A673 (cell line): ENCODE measurements at regions not wholly inside any gene's neighbourhood (a gene's known extent, or its start where the extent isn't known, plus 50 kb on each side); places are given as distances from the start of the nearest gene placed in this dataset.

ENCODE experiments used
- BruUV-seq: library from RNA; stranded (reverse); fragments of 400-500 nt; replicated peaks from 2 replicates; lab custom pipeline; 2021; lab: Mats Ljungman, UMichigan
- CTCF ChIA-PET: fragments of 300-600 bp; sonication (Branson Sonifier 250); formaldehyde crosslinking; loops from one replicate; lab custom pipeline; 2022; ENCODE audit warnings: antibody characterized with exemption; lab: Charles Lee
- POLR2A ChIA-PET: fragments of 300-600 bp; sonication (Branson Sonifier 250); formaldehyde crosslinking; loops from one replicate; lab custom pipeline; 2022; ENCODE audit warnings: antibody characterized with exemption; ENCODE audit not compliant: low non-redundant PET; lab: Charles Lee
- DNase-seq: peaks from one replicate; pipeline ENCODE4 v3.0.0-alpha.2; 2015; ENCODE audit warnings: low spot score
- H3K27ac ChIP-seq: fragments of 200-600 bp; sonication (generic); 2 replicates; pipeline ENCODE4 v1.5.1; 2016; ENCODE audit warnings: mixed run types, low read depth, mild to moderate bottlenecking, mixed read lengths, antibody characterized with exemption, low read length; ENCODE audit not compliant: poor library complexity, severe bottlenecking
- H3K27me3 ChIP-seq: fragments of 200-600 bp; sonication (generic); replicated peaks from 2 replicates; pipeline ENCODE4 v1.6.1; 2017; ENCODE audit warnings: mixed run types, low read depth, mild to moderate bottlenecking, mixed read lengths, antibody characterized with exemption, low read length; ENCODE audit not compliant: insufficient read depth, poor library complexity
- H3K36me3 ChIP-seq: fragments of 200-600 bp; sonication (generic); 2 replicates; pipeline ENCODE4 v1.6.1; 2016; ENCODE audit warnings: mixed run types, mild to moderate bottlenecking, mixed read lengths, antibody characterized with exemption, low read length; ENCODE audit not compliant: insufficient read depth, poor library complexity, severe bottlenecking
- H3K4me1 ChIP-seq: fragments of 200-600 bp; sonication (generic); 2 replicates; pipeline ENCODE4 v1.6.1; 2017; ENCODE audit warnings: mixed run types, mild to moderate bottlenecking, mixed read lengths, antibody characterized with exemption, low read length; ENCODE audit not compliant: insufficient read depth, poor library complexity, severe bottlenecking
- H3K4me3 ChIP-seq: fragments of 200-600 bp; sonication (generic); 2 replicates; pipeline ENCODE4 v1.5.1; 2016; ENCODE audit warnings: low read depth, mixed run types, mild to moderate bottlenecking, mixed read lengths, low read length; ENCODE audit not compliant: poor library complexity, severe bottlenecking
- H3K9me3 ChIP-seq: fragments of 200-600 bp; sonication (generic); 2 replicates; pipeline ENCODE4 v1.6.1; 2016; ENCODE audit warnings: mixed run types, low read depth, mild to moderate bottlenecking, mixed read lengths, antibody characterized with exemption, low read length; ENCODE audit not compliant: poor library complexity, severe bottlenecking
- CTCF ChIP-seq: fragments of 300-800, 200-600 bp; sonication (generic); conservative IDR thresholded peaks from 2 replicates; pipeline ENCODE4 v1.5.1; 2017; ENCODE audit warnings: low read depth, mild to moderate bottlenecking, antibody characterized with exemption, low read length, moderate library complexity, mixed read lengths
- EZH2 ChIP-seq: fragments of 200-600 bp; sonication (generic); IDR thresholded peaks from 2 replicates; pipeline ENCODE4 v1.6.1; 2017; ENCODE audit warnings: borderline replicate concordance, low read depth, mild to moderate bottlenecking, mixed read lengths, antibody characterized with exemption, low read length; ENCODE audit not compliant: poor library complexity, severe bottlenecking
- intact Hi-C: fragments of 100-400 bp; cut with micrococcal nuclease; formaldehyde crosslinking; loops from one replicate; pipeline ENCODE4 v1.10.0; 2022; ENCODE audit not compliant: unreplicated experiment

DNA sequence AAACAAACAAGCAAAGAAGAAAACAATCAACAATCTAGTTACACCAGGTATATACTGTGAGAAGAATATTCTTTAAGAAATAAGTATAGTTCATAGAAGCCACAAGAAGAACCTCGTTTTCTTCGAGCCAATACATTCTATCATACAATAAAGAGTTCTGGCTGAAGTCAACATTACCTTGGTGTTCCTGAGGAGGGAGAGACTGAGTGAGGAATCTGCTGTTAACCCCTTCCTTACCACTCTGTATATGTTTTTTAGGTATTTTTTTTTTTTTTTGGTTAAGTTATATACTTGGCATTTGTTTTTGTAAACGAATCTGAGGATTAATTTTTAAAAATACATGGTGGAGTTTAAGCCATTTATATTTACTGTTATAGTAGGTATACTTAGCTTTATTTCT lies 412.5 kb downstream of the NUP35 start:
- Histone ChIP-seq H3K4me1 (no peaks in the 10 kb centered on the region), H3K9me3 (no peaks in the 10 kb centered on the region), H3K4me3 (no peak overlapping the region), H3K36me3 (no peaks in the 10 kb centered on the region), H3K27me3 (no peaks in the 10 kb centered on the region), H3K27ac (no peak overlapping the region)
- no TSS peak for BruUV-seq
- no peak for TF ChIP-seq CTCF
- TF ChIP-seq EZH2: no peak
- ChIA-PET CTCF (no interaction called here), POLR2A (no interaction called here)
- intact Hi-C loops: no loop called here
- DNase-seq: no peak

DNA sequence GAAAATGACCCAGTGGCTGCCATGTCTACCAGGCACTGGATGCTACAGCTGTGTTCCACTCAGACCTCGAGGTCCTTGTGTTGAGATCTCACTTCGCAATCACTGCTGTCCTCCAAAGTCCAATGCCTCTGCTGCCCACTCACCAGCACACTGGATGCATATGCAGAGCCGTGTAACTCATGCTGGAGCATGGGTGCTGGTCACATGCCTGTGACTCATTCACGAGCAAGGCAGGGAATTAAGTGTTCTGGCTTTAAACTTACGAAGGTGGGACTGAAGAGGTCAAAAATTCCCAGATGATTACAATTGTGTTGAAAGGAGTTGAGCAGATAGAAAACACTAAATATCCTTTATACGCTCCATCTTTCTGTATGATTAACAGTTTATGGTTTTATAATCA lies 417.5 kb downstream of the NUP35 start:
- H3K27me3 ChIP-seq: no peaks in the 10 kb centered on the region
- no peak overlapping the region for H3K4me3 ChIP-seq
- no TSS peak for BruUV-seq
- no peak for DNase-seq
- no peak overlapping the region for H3K27ac ChIP-seq
- no peaks in the 10 kb centered on the region for H3K9me3 ChIP-seq
- ChIA-PET POLR2A (no interaction called here), CTCF (no interaction called here)
- H3K4me1 ChIP-seq: no peaks in the 10 kb centered on the region
- intact Hi-C loops: no loop called here
- H3K36me3 ChIP-seq: no peaks in the 10 kb centered on the region
- TF ChIP-seq EZH2 (no peak), CTCF (no peak)

DNA sequence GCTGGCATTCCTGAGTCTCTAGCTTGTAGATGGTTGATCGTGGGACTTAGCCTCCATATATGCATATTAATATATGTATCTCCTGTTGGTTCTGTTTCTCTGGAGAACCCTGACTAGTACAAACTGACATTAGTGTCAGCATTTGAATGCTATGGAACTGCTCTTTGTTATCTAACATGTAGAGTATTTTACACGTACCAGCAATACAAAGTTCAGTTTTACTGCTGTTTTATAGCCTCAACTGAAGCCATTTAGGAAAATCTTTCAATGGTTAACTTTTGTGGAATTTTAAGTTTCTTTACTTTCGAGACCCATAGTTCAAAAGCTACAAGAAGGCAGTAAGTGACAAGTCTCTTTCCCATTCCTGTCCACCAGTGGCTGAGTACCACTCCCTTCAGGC lies 418.4 kb downstream of the NUP35 start:
- no TSS peak for BruUV-seq
- POLR2A ChIA-PET: interaction anchor here (0.6 kb wide), 1 partner anchor 12 kb away, joined by 3 read pairs; no protein-coding TSS in a partner anchor
- H3K9me3 ChIP-seq: no peaks in the 10 kb centered on the region

More for the DNA sequence above, 418.4 kb downstream of the NUP35 start:
- Histone ChIP-seq H3K4me3 (no peak overlapping the region), H3K4me1 (no peaks in the 10 kb centered on the region), H3K27me3 (no peaks in the 10 kb centered on the region), H3K36me3 (no peaks in the 10 kb centered on the region), H3K27ac (no peak overlapping the region)
- no peak for DNase-seq
- intact Hi-C loops: no loop called here
- CTCF ChIA-PET: no interaction called here
- TF ChIP-seq EZH2 (no peak), CTCF (no peak)
